LNCAP (cell line): ENCODE measurements at regions not wholly inside any gene's neighbourhood (a gene's known extent, or its start where the extent isn't known, plus 50 kb on each side); places are given as distances from the start of the nearest gene placed in this dataset.

ENCODE experiments used
- CTCF ChIP-seq: fragments of 450-650 bp; IDR thresholded peaks from 2 replicates; pipeline ENCODE4 v1.5.1; 2017; ENCODE audit warnings: mild to moderate bottlenecking

- no peak for TF ChIP-seq CTCF
Measured at GRCh38 chr18:22086973-22087372, 82.4 kb upstream of the GATA6 start.

- TF ChIP-seq CTCF = no peak
Measured at GRCh38 chr18:22088029-22088428, 81.4 kb upstream of the GATA6 start.

DNA sequence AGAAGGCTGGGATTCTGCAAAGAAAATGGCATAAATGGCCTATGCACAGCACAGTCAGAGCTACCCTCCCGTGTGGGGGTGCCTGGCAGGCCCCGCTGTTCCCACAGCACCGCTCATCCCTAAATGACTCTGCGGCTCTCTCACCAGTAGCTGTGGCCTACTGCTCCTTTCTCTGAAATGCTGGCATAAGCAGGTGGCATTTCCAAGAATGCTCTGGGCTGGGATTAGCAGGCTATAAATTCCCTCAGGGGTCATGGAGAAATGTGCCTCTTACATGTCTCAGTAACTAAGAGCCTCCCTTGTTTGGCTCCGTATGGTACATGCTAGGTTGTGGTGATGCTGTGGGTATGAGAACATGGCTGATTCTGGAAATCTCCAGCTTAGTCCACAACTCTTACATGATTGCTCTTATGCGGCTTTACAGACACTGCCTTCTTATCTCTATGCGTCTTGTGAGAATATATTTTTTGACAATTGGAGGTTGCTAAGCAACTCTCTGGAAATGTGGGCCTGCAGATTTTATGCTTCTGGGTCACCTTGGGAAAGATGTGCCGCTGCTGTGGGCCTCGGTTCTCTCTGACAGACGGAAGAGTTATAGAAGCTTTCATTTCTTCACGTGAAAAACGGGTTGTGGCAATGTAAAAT lies 80.3 kb upstream of the GATA6 start:
- no peak for TF ChIP-seq CTCF

DNA sequence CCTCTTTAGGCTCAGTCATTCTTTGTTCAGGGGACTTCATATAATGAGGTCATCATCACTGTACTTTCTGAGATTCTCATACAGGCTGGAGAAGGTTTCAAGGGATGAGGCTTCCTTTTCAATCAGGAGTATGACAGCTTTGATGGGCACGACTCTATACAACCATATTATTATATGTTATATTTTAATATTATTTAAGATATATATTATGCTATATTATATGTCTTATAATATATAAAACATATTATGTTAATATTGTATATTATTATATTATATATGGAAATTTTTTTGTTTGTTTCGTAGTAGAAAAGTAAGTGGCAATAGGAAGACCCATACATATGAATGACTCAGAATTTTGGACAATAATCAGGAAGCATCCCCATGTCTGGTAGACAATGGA lies 78.0 kb upstream of the GATA6 start:
- TF ChIP-seq CTCF = no peak

GRCh38 chr18:22093731-22094357 lies 75.5 kb upstream of the GATA6 start:
- TF ChIP-seq CTCF = no peak

DNA sequence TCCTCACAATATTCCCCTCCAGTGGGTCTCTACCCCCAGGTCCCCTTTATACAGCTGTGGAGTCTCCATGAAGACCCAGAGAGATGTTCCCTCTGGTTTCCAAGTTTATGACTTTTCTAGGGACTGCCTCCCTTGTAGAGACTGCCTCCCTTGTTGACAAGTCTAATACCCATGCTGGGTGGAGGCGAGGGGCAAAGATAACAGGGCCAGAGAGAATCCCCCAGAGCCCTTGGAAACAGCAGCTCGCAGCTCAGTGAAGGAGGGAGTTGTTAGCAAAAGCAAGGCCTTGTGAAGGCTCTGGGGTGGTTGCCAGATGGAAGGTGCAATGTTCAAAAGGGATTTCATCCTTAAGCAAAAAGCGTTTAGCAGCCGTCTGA lies 75.0 kb upstream of the GATA6 start:
- no peak for TF ChIP-seq CTCF

DNA sequence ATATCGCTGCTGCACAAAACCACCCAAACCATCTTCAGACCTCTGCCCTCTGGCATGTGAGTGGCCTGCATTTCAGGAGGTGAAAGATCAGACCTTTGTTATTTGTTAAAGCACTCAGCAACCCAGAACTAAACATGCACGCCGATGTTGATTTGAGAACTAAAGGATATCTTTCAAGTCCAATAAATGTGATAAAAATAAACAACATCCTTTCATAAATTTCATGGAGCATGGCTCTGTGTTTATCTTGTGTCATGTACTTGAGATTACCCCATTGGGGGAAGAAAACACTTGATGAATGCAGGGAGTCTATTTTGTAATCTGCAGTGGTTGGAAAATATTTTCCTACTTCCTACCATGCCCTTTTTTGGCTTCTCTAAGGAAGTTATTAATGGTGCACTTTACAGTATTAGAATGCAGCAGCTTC lies 70.8 kb upstream of the GATA6 start:
- no peak for TF ChIP-seq CTCF
